GM23338 (cell line): ENCODE measurements at regions not wholly inside any gene's neighbourhood (a gene's known extent, or its start where the extent isn't known, plus 50 kb on each side); places are given as distances from the start of the nearest gene placed in this dataset.

Experiments
- ATAC-seq: fragments of 200-7000 bp; cut with Tn5 transposase; 3 replicates; pipeline ENCODE4 v1.9.1; 2020
- DNase-seq: peaks from one replicate; pipeline ENCODE4 v3.0.0-alpha.2; 2015; ENCODE audit warnings: low spot score
- H2AFZ ChIP-seq: fragments of 200-600 bp; sonication (generic); 2 replicates; pipeline ENCODE4 v1.8.0; 2016; ENCODE audit warnings: antibody characterized with exemption, mild to moderate bottlenecking, moderate library complexity
- H3F3A ChIP-seq: fragments of 200-600 bp; sonication (generic); replicated peaks from 2 replicates; pipeline ENCODE4 v1.8.0; 2017; ENCODE audit warnings: antibody characterized with exemption, mixed run types, low read depth
- H3K27ac ChIP-seq: fragments of 200-600 bp; sonication (generic); 2 replicates; pipeline ENCODE4 v1.6.1; 2016; ENCODE audit warnings: low read depth
- H3K27me3 ChIP-seq: fragments of 200-600 bp; sonication (generic); 2 replicates; pipeline ENCODE4 v1.8.0; 2016; ENCODE audit warnings: mild to moderate bottlenecking, mixed run types, moderate library complexity; ENCODE audit not compliant: insufficient read depth
- H3K36me3 ChIP-seq: fragments of 200-600 bp; sonication (generic); 2 replicates; pipeline ENCODE4 v1.8.0; 2016; ENCODE audit warnings: mild to moderate bottlenecking; ENCODE audit not compliant: insufficient read depth
- H3K4me1 ChIP-seq: fragments of 200-600 bp; sonication (generic); 2 replicates; pipeline ENCODE4 v1.8.0; 2016; ENCODE audit warnings: mild to moderate bottlenecking, moderate library complexity; ENCODE audit not compliant: insufficient read depth
- H3K4me2 ChIP-seq: fragments of 200-600 bp; sonication (generic); 2 replicates; pipeline ENCODE4 v1.7.1; 2017; ENCODE audit warnings: mixed run types
- H3K4me3 ChIP-seq: fragments of 200-600 bp; sonication (generic); 2 replicates; pipeline ENCODE4 v1.6.1; 2016; ENCODE audit warnings: mixed run types
- H3K79me2 ChIP-seq: fragments of 200-600 bp; sonication (generic); replicated peaks from 2 replicates; pipeline ENCODE4 v1.8.0; 2017; ENCODE audit warnings: mild to moderate bottlenecking; ENCODE audit not compliant: insufficient read depth
- H3K9me2 ChIP-seq: fragments of 200-600 bp; sonication (generic); 2 replicates; pipeline ENCODE4 v1.8.0; 2017; ENCODE audit not compliant: insufficient read depth
- H4K20me1 ChIP-seq: fragments of 200-600 bp; sonication (generic); replicated peaks from 2 replicates; pipeline ENCODE4 v1.8.0; 2017; ENCODE audit warnings: mild to moderate bottlenecking; ENCODE audit not compliant: insufficient read depth
- H3K27ac Mint-ChIP-seq: 2 replicates; pipeline ENCODE4 v1.8.0; 2020; ENCODE audit warnings: inconsistent platforms, mild to moderate bottlenecking, moderate library complexity, mixed read lengths
- H3K27me3 Mint-ChIP-seq: 3 replicates; pipeline ENCODE4 v1.8.0; 2022; ENCODE audit warnings: low read depth, mild to moderate bottlenecking, moderate library complexity, mixed read lengths, inconsistent platforms; ENCODE audit not compliant: insufficient read depth, poor library complexity
- H3K36me3 Mint-ChIP-seq: 3 replicates; pipeline ENCODE4 v1.8.0; 2021; ENCODE audit warnings: low read depth, mild to moderate bottlenecking, inconsistent platforms, moderate library complexity, mixed read lengths
- H3K4me1 Mint-ChIP-seq: 3 replicates; pipeline ENCODE4 v1.8.0; 2020; ENCODE audit warnings: mild to moderate bottlenecking, inconsistent platforms, mixed read lengths
- H3K4me3 Mint-ChIP-seq: 3 replicates; pipeline ENCODE4 v1.8.0; 2021; ENCODE audit warnings: moderate library complexity, mild to moderate bottlenecking, inconsistent platforms, mixed read lengths
- H3K9me3 Mint-ChIP-seq: 3 replicates; pipeline ENCODE4 v1.8.0; 2020; ENCODE audit warnings: moderate library complexity, mild to moderate bottlenecking, inconsistent platforms, mixed read lengths
- CREB1 ChIP-seq: fragments of 250-450 bp; sonication (Bioruptor Pico); IDR thresholded peaks from 2 replicates; pipeline ENCODE4 v1.5.0; 2020; ENCODE audit warnings: low read depth, mild to moderate bottlenecking, moderate library complexity
- EZH2phosphoT487 ChIP-seq: fragments of 200-600 bp; sonication (generic); IDR thresholded peaks from one replicate; pipeline ENCODE4 v1.8.1; 2018; ENCODE audit warnings: antibody characterized with exemption; ENCODE audit not compliant: unreplicated experiment
- JUNB ChIP-seq: IDR thresholded peaks from one replicate; pipeline ENCODE4 v1.6.1; 2016; ENCODE audit warnings: antibody characterized with exemption; ENCODE audit not compliant: unreplicated experiment
- POLR2AphosphoS5 ChIP-seq: IDR thresholded peaks from 2 replicates; pipeline ENCODE4 v1.6.1; 2016; ENCODE audit warnings: antibody characterized with exemption, low read depth
- STAT1 ChIP-seq: IDR thresholded peaks from one replicate; pipeline ENCODE4 v1.6.1; 2016; ENCODE audit warnings: antibody characterized with exemption; ENCODE audit not compliant: unreplicated experiment
- ZNF331 ChIP-seq: fragments of 250-450 bp; sonication (Bioruptor Pico); IDR thresholded peaks from 2 replicates; pipeline ENCODE4 v1.5.0; 2020; ENCODE audit warnings: low read depth, mild to moderate bottlenecking, moderate library complexity
- ZNF462 ChIP-seq: fragments of 250-450 bp; sonication (Bioruptor Pico); IDR thresholded peaks from 2 replicates; pipeline ENCODE4 v1.5.0; 2020; ENCODE audit warnings: mild to moderate bottlenecking, moderate library complexity

- Histone ChIP-seq H3K36me3 (no peaks in the 10 kb centered on the region), H4K20me1 (no peaks in the 10 kb centered on the region), H3K4me3 (no peak overlapping the region), H3K27me3 (no peaks in the 10 kb centered on the region), H3K79me2 (no peaks in the 10 kb centered on the region), H3K4me2 (no peak overlapping the region), H3K4me1 (no peaks in the 10 kb centered on the region), H3K9me2 (peaks cover 8% of the 10 kb centered on the region; the same call in 1 of the 2 replicates), H3F3A (no peaks in the 10 kb centered on the region), H3K27ac (no peak overlapping the region), H2AFZ (no peak overlapping the region)
- Mint-ChIP-seq H3K4me3 (no peak overlapping the region), H3K36me3 (no peaks in the 10 kb centered on the region; the same call in 1 of the 3 replicates), H3K9me3 (peaks cover 13% of the 10 kb centered on the region; the same call in 2 of the 3 replicates), H3K27ac (no peak overlapping the region), H3K4me1 (no peaks in the 10 kb centered on the region), H3K27me3 (no peaks in the 10 kb centered on the region)
- TF ChIP-seq ZNF331 (CRISPR knock-in tag) (no peak), EZH2phosphoT487 (no peak), ZNF462 (CRISPR knock-in tag) (no peak), POLR2AphosphoS5 (no peak), CREB1 (no peak), JUNB (no peak), STAT1 (no peak)
- no peak for DNase-seq
- ATAC-seq = no peak
Measured at GRCh38 chr18:2191180-2191790, 380.0 kb downstream of the METTL4 start.
